GM18505 (cell line): ENCODE measurements at regions not wholly inside any gene's neighbourhood (a gene's known extent, or its start where the extent isn't known, plus 50 kb on each side); places are given as distances from the start of the nearest gene placed in this dataset.

Experiments used
- ATAC-seq: cut with Tn5 transposase; IDR thresholded peaks from one replicate; pipeline ENCODE4 v1.9.1; 2021; ENCODE audit not compliant: unreplicated experiment
- POLR2A ChIP-seq: IDR thresholded peaks from 4 replicates; pipeline ENCODE4 v1.6.1; 2011; ENCODE audit warnings: borderline replicate concordance; ENCODE audit not compliant: insufficient read depth, insufficient read length; ENCODE audit errors: extremely low read depth

DNA sequence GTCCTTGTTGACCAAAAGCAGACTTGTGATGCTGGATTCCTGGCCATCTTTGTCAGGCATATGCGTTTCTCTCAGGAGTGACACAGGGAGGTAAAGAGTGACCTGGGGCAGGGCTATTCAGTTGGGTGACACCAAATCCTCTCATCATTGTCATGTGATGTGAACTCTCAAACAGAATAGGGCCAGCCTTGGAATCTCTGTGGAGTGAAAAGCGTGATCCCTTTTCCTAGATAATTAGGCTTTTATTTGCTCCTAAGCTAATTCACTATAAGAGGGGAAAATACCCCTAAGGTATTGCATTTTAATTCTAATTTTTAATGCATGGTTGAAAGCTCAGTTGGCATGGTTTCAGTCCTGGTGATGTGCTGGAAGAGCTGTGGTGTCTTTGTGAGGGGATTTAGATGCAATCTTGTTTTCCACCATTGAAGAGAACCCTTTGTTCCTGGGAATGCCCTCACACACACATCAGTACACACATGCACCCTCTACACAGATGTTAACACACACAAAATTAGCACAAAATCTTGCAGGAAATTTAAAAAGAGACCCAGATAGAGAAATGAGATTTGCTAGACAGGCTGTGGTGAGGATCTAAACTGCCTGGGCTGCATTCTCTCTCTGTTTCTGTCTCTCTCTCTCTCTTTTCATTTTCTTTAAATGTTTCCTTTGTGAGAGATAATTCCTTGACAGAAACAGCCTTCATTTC lies 349.9 kb downstream of the TSN start:
- no peak for TF ChIP-seq POLR2A
- ATAC-seq: no peak

DNA sequence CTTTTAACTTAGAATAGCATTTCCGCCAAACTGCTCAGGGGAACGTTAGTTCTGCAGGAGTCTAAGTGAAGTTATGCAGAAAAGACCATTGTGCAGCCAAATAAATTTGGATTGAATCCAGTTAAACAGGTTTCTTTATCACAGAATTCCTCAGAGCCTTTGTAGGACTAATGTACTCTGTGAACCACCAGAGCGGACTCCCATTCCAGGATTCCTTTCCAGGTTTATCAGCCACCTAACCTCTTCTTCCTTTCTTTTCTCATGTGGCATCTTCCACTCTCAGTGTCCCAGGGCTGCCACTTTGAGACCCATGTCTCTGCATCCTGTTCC lies 350.4 kb downstream of the TSN start:
- no peak for ATAC-seq
- no peak for TF ChIP-seq POLR2A

DNA sequence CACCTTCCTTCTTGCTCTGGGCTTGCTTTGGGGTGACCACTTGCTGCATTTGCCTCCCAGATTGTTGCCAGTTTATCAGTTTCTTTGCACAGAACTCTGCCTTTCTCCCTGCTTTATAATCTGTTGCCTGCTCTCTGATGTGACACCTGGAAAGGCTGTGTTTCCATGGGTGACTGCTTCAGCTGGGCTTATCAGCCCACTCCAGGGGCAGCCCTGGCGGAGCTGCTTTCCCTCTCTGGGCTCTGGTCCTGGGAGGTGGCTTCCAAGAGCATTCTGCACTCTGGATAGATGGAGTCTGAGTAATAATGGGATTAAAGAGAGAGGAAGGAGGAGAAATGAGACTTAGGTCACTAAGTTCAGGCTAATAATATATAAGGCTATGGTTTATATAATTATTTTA lies 352.7 kb downstream of the TSN start:
- TF ChIP-seq POLR2A: no peak
- no peak for ATAC-seq

DNA sequence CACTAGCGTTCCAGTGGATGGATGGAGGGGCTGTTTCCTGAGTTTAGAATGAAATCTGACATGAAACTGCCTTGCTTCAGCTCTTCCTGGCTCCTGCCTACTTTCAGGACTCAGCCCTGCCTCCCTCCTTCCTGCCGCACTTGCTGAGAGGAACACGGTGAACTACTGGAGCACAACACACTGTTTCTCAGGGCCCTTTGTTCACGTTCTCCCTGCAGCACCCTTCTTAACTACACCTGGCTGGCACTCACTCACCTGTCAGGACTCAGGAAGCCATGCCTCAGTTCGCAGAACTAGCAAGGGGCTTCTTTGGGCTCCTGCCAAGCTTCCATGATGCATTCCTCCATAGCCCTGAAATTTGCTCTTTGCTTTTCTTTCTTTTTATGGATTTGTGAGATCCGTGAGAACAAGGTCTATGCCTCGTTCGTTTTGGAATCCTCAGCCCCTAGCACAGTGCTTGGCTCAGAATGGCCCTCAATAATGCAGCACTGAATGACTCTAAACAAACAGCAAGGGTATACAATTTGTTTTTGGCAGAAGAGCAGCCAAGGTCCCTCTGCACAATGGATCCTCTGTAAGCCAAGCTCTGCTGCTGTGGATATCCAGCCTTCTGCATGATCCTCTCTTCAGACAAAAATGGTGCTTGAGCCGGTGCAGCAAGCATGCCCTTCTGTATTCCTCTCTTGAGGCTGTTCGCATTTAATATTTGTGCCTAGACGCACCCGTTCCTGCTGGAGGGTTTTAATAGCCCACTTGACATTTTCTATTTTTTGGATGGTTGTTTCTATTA lies 357.0 kb downstream of the TSN start:
- ATAC-seq: no peak
- no peak for TF ChIP-seq POLR2A

DNA sequence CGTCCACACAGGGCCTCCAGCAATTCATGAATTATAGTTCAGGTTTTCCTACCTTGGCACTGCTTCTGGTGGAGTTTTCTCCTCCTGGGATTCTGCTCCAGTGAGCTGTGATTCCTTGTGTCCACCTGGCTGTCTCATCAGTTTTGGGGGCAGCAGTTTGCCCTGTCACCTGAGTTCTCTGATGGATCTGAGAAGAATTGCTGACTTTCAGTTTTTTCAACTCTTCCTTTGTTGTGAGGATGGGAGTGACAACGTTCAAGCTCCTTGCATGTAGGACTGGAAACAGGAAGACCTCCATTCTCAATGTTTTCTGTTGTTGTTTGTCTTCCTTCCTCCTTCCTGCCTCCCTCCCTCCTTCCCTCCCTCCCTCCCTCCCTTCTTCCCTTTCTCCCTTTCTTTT lies 359.0 kb downstream of the TSN start:
- no peak for TF ChIP-seq POLR2A
- ATAC-seq: no peak

DNA sequence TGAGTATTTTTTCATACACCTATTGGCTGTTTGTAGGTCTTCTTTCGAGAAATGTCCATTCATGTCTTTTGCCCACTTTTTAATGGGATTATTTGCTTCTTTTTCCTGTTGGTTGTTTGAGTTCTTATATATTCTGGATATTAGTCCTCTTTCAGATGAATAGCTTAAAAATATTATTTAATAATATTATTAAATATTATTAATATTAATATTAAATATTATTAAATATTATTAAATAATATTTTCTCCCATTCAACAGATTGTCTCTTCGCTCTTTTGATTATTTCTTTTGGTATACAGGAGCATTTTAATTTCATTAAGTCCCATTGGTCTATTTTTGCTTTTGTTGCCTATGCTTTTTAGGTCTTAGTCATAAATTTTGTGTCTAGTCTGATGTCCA lies 361.9 kb downstream of the TSN start:
- no peak for ATAC-seq
- TF ChIP-seq POLR2A: no peak

DNA sequence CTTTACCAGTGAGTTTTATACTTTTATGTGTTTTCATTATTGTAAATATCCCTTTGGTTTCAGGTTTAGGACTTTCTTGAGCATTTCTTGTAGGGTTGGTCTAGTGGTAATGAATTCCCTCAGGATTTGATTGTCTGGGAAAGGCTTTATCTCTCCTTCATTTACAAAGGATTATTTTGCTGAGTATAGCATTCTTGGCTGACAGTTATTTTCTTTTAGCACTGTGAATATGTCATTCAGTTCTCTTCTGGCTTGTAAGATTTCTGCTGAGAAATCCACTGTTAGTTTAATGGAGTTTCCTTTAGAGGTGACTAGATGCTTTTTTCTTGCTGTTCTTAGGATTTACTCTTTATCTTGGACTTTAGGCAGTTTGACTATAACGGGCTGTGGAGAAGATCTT lies 373.9 kb downstream of the TSN start:
- no peak for ATAC-seq
- TF ChIP-seq POLR2A: no peak

DNA sequence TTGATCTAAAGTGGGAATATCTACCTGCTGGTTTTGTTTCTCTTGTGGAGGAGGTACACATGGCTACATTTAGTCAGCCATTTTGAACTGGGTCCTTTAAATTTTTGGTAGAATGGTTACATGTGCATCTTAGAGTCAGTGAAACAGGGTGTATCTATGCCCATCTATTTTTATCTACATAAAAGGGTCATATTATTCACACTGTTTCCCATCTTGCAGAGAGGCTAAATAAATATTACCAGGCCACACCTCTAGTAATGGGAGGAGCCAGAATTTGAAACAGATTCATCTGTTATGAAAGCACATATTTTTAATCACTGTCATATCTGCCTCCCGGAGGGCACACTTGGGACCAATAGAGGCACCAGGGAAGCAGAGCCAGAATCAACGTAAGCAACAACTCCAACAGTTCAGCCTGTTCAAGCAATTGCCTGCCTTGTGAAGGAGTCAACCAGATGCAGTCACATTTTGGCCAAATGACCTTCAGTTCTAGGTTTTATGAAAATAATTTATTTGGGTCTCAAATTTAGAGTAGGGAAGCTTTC lies 376.8 kb downstream of the TSN start:
- ATAC-seq: no peak
- no peak for TF ChIP-seq POLR2A

DNA sequence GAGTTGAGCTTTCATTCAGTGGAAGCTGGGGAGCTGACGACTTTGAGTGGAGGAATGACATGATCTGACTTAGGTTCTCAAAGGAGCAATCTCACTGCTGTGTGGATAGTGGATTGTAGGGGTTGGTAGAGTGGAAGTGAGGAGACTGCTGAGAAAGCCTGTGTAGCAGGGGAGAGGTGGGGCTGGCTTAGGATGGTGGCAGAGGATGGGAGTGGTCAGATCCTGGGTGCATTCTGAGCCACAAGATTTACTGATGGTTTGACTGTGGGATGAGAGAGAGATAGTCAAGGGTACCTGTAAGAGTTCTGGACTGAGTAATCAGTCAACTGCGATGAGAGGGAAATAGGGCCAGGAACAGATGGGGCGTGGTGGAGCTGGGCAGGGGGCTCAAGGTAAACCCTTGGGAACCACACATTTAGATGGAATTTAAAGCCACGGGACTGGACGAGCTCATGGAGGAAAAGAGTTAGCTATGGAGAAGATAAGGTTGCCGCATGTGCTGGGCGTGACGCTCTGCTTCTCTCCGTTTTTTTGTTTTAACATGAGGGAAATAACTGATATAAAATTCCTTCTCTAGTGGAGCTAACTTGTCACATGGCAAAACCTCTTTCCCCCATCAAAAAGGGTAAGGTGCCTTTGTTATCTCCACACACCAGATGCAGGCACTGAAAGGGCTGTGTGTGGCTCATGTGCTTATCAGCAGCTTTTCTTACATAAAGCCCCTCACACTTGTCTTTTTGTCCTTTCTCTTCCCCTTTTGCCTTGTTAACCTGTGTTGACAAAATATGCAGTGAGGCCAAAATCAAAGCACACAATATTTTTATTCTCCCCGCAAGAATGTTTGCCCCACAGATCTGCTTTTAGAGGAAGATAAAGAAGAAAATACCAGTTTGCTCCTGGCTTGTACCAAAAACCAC lies 379.8 kb downstream of the TSN start:
- TF ChIP-seq POLR2A: no peak
- no peak for ATAC-seq

DNA sequence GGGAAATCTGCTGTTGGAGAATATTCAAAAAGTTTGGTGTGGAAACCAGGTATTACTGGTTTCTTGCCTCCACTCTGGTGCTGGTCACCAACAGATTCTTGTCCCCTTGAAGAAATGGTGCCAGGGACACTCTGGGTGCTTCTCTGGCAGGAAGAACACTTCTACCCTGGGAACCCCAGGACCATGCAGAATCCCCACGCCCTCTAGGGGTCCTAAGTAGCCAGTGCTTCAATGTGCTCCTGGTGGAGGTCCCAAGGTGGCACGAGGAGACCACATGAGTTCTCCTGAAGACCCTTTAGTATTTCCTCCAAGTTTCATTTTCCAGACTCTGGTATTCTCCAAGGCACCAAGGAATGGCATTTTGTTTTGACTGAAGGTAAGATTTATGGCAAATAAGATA lies 380.6 kb downstream of the TSN start:
- ATAC-seq: no peak
- TF ChIP-seq POLR2A: no peak

DNA sequence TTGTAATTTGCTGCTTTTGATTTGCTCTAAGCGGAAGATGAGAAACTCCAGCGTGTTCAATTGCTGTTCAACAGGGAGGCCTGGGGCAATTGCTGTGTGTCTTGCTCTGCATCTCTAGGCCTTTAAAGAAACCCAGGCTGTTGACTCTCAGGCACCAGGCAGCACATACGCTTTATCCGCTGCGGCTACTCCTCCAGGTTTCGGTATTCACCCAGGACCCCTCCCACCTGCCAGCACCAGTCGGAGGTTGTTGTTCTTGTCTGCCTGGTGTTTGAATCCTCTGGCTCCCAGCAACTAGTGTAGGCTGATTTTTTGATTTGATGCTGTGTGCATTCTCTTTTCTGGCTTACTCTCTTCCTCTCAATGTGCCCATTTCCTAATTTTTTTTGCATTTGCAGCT lies 383.1 kb downstream of the TSN start:
- ATAC-seq: no peak

DNA sequence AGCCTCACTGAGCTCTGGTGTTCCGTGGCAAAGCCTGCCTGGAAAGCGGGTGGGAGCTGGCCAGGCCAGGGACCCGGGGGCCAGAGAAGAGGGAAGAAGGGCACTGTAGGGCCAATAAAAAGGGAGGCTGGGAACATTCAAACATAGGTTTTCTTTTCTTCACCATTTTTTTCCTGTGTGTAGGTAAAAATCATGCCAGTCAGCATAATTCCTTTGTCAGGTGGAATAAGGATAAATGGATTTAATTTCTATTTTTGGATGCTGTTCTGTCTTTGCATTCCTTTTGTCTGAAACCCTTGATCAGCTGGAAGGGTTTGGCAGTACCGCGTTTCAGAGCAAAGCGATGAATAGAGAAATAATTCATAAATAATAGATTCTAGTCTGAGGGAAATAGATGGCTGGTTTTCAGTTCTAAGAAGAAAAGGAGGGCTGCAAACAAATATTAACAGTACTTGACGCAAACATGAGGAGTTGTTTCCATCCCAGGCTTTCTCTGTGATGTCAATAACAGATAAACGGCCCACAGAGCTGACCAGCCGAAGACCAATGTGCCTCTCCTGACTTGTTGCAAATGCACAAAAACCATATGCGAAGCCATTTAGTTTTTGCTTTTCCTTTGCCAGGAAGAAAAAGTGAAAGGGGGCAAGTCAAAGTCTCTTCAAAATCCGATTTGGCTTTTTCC lies 384.4 kb downstream of the TSN start:
- ATAC-seq: no peak

More for the DNA sequence above, 383.1 kb downstream of the TSN start:
- no peak for TF ChIP-seq POLR2A

DNA sequence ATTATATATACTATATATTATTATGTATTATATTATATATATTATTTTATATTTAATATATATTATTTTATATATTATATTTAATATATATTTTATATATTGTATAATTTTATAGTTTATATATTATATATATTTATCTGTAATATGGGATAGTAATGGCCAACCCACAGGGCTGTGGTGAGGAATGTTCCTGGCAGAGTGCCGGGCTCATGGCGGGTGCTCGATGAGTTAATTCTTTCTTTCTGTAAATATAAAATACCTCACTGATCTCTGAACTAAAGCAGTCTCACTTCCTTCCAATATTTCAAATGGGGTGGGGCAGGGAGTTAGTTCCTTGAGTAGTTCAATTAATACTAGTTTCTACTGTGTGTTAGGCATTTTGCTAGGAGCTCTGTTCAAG lies 389.4 kb downstream of the TSN start:
- TF ChIP-seq POLR2A: no peak
- ATAC-seq: no peak

More for the DNA sequence above, 384.4 kb downstream of the TSN start:
- TF ChIP-seq POLR2A: no peak
